IPS-NIHi7 (cell line): ENCODE measurements at regions not wholly inside any gene's neighbourhood (a gene's known extent, or its start where the extent isn't known, plus 50 kb on each side); places are given as distances from the start of the nearest gene placed in this dataset.
A peak's percentile ranks its signal among the peaks of the same experiment; 100 is the strongest.
"Not testable (repeated sequence)": the region's sequence is repeated elsewhere in the genome, so short reads cannot be mapped to it uniquely, and the experiment has no call there.

Source experiments
- DNase-seq: peaks from one replicate; pipeline ENCODE4 v3.0.0; 2012; ENCODE audit warnings: mixed read lengths; ENCODE audit errors: extremely low spot score

GRCh38 chrX:75873993-75874392, 88.9 kb upstream of the MAGEE2 start:
- no peak for DNase-seq

GRCh38 chrX:75883446-75883845, 98.4 kb upstream of the MAGEE2 start:
- DNase-seq = no peak

GRCh38 chrX:75887833-75888232, 102.8 kb upstream of the MAGEE2 start:
- no peak for DNase-seq

GRCh38 chrX:75892749-75893148, 107.7 kb upstream of the MAGEE2 start:
- DNase-seq = no peak

GRCh38 chrX:75893281-75893680, 108.2 kb upstream of the MAGEE2 start:
- DNase-seq = no peak

GRCh38 chrX:75911716-75912115, 126.7 kb upstream of the MAGEE2 start:
- no peak for DNase-seq

- no peak for DNase-seq
These were observed 172.1 kb upstream of the MAGEE2 start for GRCh38 chrX:75957107-75957610.

- not testable (repeated sequence) for DNase-seq
These were observed 176.3 kb upstream of the MAGEE2 start for GRCh38 chrX:75961321-75961720.

GRCh38 chrX:75963774-75964173, 178.7 kb upstream of the MAGEE2 start:
- no peak for DNase-seq

GRCh38 chrX:75968293-75968692, 183.2 kb upstream of the MAGEE2 start:
- peak; percentile 19 for DNase-seq

- DNase-seq = no peak
These were observed 185.9 kb upstream of the PBDC1 start for GRCh38 chrX:75986976-75987375.

GRCh38 chrX:75989806-75990590, 182.9 kb upstream of the PBDC1 start:
- no peak for DNase-seq

- DNase-seq = no peak
These were observed 175.2 kb upstream of the PBDC1 start for GRCh38 chrX:75997692-75998091.

GRCh38 chrX:76014321-76014720, 158.5 kb upstream of the PBDC1 start:
- no peak for DNase-seq

GRCh38 chrX:76026292-76026691, 146.6 kb upstream of the PBDC1 start:
- no peak for DNase-seq

- DNase-seq = no peak
These were observed 146.1 kb upstream of the PBDC1 start for GRCh38 chrX:76026751-76027150.

- DNase-seq = no peak
These were observed 143.5 kb upstream of the PBDC1 start for GRCh38 chrX:76029385-76029784.

GRCh38 chrX:76064825-76065224, 108.0 kb upstream of the PBDC1 start:
- no peak for DNase-seq

GRCh38 chrX:76076124-76076523, 96.7 kb upstream of the PBDC1 start:
- DNase-seq = no peak

GRCh38 chrX:76109654-76110053, 63.2 kb upstream of the PBDC1 start:
- DNase-seq = peak; percentile 17
